Chondrocyte (in vitro differentiated cells): ENCODE measurements at regions not wholly inside any gene's neighbourhood (a gene's known extent, or its start where the extent isn't known, plus 50 kb on each side); places are given as distances from the start of the nearest gene placed in this dataset.

Experiments
- DNase-seq: peaks from one replicate; pipeline ENCODE4 v3.0.0; 2021; ENCODE audit warnings: mixed read lengths, low spot score
- H3K27ac Mint-ChIP-seq: one replicate; pipeline ENCODE4 v1.8.0; 2021; ENCODE audit warnings: mild to moderate bottlenecking, moderate library complexity, mixed read lengths; ENCODE audit not compliant: unreplicated experiment
- H3K27me3 Mint-ChIP-seq: 2 replicates; pipeline ENCODE4 v1.8.0; 2021; ENCODE audit warnings: low read depth, mixed read lengths
- H3K36me3 Mint-ChIP-seq: 2 replicates; pipeline ENCODE4 v1.8.0; 2021; ENCODE audit warnings: low read depth, mixed read lengths
- H3K4me1 Mint-ChIP-seq: 2 replicates; pipeline ENCODE4 v1.8.0; 2021; ENCODE audit warnings: low read depth, mild to moderate bottlenecking, mixed read lengths
- H3K4me3 Mint-ChIP-seq: one replicate; pipeline ENCODE4 v1.8.0; 2021; ENCODE audit warnings: mild to moderate bottlenecking, moderate library complexity, mixed read lengths; ENCODE audit not compliant: unreplicated experiment
- H3K9me3 Mint-ChIP-seq: 2 replicates; pipeline ENCODE4 v1.8.0; 2021; ENCODE audit warnings: low read depth, mixed read lengths
- CTCF ChIP-seq: fragments of 200-600 bp; sonication (generic); IDR thresholded peaks from 2 replicates; pipeline ENCODE4 v1.5.0; 2021; ENCODE audit warnings: antibody characterized with exemption, mild to moderate bottlenecking, moderate library complexity

- TF ChIP-seq CTCF: no peak
- Mint-ChIP-seq H3K27me3 (peaks cover 11% of the 10 kb centered on the region), H3K27ac (no peak overlapping the region), H3K36me3 (no peaks in the 10 kb centered on the region), H3K4me3 (no peak overlapping the region), H3K9me3 (no peaks in the 10 kb centered on the region), H3K4me1 (peaks cover 19% of the 10 kb centered on the region)
- DNase-seq: no peak
Observed at GRCh38 chr17:51347851-51348584, 87.7 kb downstream of the UTP18 start.

GRCh38 chr17:51351080-51351479, 90.7 kb downstream of the UTP18 start:
- peaks cover 15% of the 10 kb centered on the region for H3K27me3 Mint-ChIP-seq
- H3K9me3 Mint-ChIP-seq: no peaks in the 10 kb centered on the region
- no peak for TF ChIP-seq CTCF
- H3K4me3 Mint-ChIP-seq: no peak overlapping the region
- peaks cover 30% of the 10 kb centered on the region for H3K4me1 Mint-ChIP-seq
- H3K36me3 Mint-ChIP-seq: no peaks in the 10 kb centered on the region
- no peak for DNase-seq
- H3K27ac Mint-ChIP-seq: no peak overlapping the region

- Mint-ChIP-seq H3K36me3 (no peaks in the 10 kb centered on the region), H3K4me1 (peaks cover 24% of the 10 kb centered on the region), H3K27ac (no peak overlapping the region), H3K27me3 (peaks cover 21% of the 10 kb centered on the region), H3K4me3 (no peak overlapping the region), H3K9me3 (no peaks in the 10 kb centered on the region)
- no peak for DNase-seq
- no peak for TF ChIP-seq CTCF
Observed at GRCh38 chr17:51351890-51352289, 91.5 kb downstream of the UTP18 start.

- H3K36me3 Mint-ChIP-seq: no peaks in the 10 kb centered on the region
- no peak overlapping the region for H3K27ac Mint-ChIP-seq
- no peaks in the 10 kb centered on the region for H3K9me3 Mint-ChIP-seq
- peaks cover 21% of the 10 kb centered on the region for H3K27me3 Mint-ChIP-seq
- peaks cover 20% of the 10 kb centered on the region for H3K4me1 Mint-ChIP-seq
- TF ChIP-seq CTCF: no peak
- no peak overlapping the region for H3K4me3 Mint-ChIP-seq
- no peak for DNase-seq
Observed at GRCh38 chr17:51352798-51353197, 92.5 kb downstream of the UTP18 start.

- Mint-ChIP-seq H3K4me3 (no peak overlapping the region), H3K27ac (no peak overlapping the region)
Observed at GRCh38 chr17:51353296-51353695, 93.0 kb downstream of the UTP18 start.

More at GRCh38 chr17:51353296-51353695, 93.0 kb downstream of the UTP18 start:
- Mint-ChIP-seq H3K9me3 (no peaks in the 10 kb centered on the region), H3K4me1 (peaks cover 20% of the 10 kb centered on the region), H3K27me3 (peaks cover 21% of the 10 kb centered on the region), H3K36me3 (no peaks in the 10 kb centered on the region)
- no peak for TF ChIP-seq CTCF
- no peak for DNase-seq
